ENCODE measurements at regions not wholly inside any gene's neighbourhood (a gene's known extent, or its start where the extent isn't known, plus 50 kb on each side); places are given as distances from the start of the nearest gene placed in this dataset.

- no peak overlapping the region for H3K27ac ChIP-seq
- TF ChIP-seq ZFX (IDR thresholded peaks at IDR 0.05; ENCODE audit: borderline replicate concordance) (no peak), CTCF (IDR thresholded peaks at IDR 0.05) (no peak)
Measured at GRCh38 chr13:47289567-47289966, 392.7 kb upstream of the HTR2A start.

GRCh38 chr13:47288546-47288945, 391.7 kb upstream of the HTR2A start:
- no peak overlapping the region for H3K27ac ChIP-seq
- TF ChIP-seq CTCF (IDR thresholded peaks at IDR 0.05) (no peak), ZFX (IDR thresholded peaks at IDR 0.05; ENCODE audit: borderline replicate concordance) (no peak)

GRCh38 chr13:47287291-47287751, 390.5 kb upstream of the HTR2A start:
- TF ChIP-seq CTCF (IDR thresholded peaks at IDR 0.05): no peak
- no peak for TF ChIP-seq ZFX (IDR thresholded peaks at IDR 0.05; ENCODE audit: borderline replicate concordance)
- H3K27ac ChIP-seq: no peak overlapping the region

- TF ChIP-seq ZFX (IDR thresholded peaks at IDR 0.05; ENCODE audit: borderline replicate concordance): no peak
- no peak for TF ChIP-seq CTCF (IDR thresholded peaks at IDR 0.05)
- no peak overlapping the region for H3K27ac ChIP-seq
Measured at GRCh38 chr13:47281991-47282390, 385.1 kb upstream of the HTR2A start.

GRCh38 chr13:47279920-47280319, 383.1 kb upstream of the HTR2A start:
- TF ChIP-seq ZFX (IDR thresholded peaks at IDR 0.05; ENCODE audit: borderline replicate concordance) (no peak), CTCF (IDR thresholded peaks at IDR 0.05) (no peak)
- no peak overlapping the region for H3K27ac ChIP-seq

- TF ChIP-seq CTCF (IDR thresholded peaks at IDR 0.05): no peak
- TF ChIP-seq ZFX (IDR thresholded peaks at IDR 0.05; ENCODE audit: borderline replicate concordance): no peak
- no peak overlapping the region for H3K27ac ChIP-seq
Measured at GRCh38 chr13:47277774-47278173, 380.9 kb upstream of the HTR2A start.

GRCh38 chr13:47268270-47268669, 371.4 kb upstream of the HTR2A start:
- H3K27ac ChIP-seq: no peak overlapping the region

More at GRCh38 chr13:47268270-47268669, 371.4 kb upstream of the HTR2A start:
- TF ChIP-seq ZFX (IDR thresholded peaks at IDR 0.05; ENCODE audit: borderline replicate concordance) (no peak), CTCF (IDR thresholded peaks at IDR 0.05) (no peak)

All from 22Rv1 (cell line).